B cell (primary cell): ENCODE measurements at regions not wholly inside any gene's neighbourhood (a gene's known extent, or its start where the extent isn't known, plus 50 kb on each side); places are given as distances from the start of the nearest gene placed in this dataset.

ENCODE experiments used
- CTCF ChIP-seq: fragments of 200-600 bp; IDR thresholded peaks from one replicate; pipeline ENCODE4 v1.8.0; 2022; ENCODE audit warnings: antibody characterized with exemption, mild to moderate bottlenecking
- EZH2 ChIP-seq: IDR thresholded peaks from 2 replicates; pipeline ENCODE4 v1.6.1; 2012; ENCODE audit warnings: borderline replicate concordance, low read depth, mild to moderate bottlenecking, moderate library complexity, low read length; ENCODE audit not compliant: insufficient read depth, poor library complexity, severe bottlenecking

- TF ChIP-seq EZH2 = no peak
- no peak for TF ChIP-seq CTCF
These were observed 198.9 kb downstream of the TTLL7 start for GRCh38 chr1:83800066-83800465.
